OCI-M1 (cell line): ENCODE measurements at regions not wholly inside any gene's neighbourhood (a gene's known extent, or its start where the extent isn't known, plus 50 kb on each side); places are given as distances from the start of the nearest gene placed in this dataset.

ENCODE experiments used
- DNase-seq: peaks from one replicate; lab custom pipeline; 2025; lab: John Stamatoyannopoulos, UW

GRCh38 chr1:216997831-216998230 is 274.6 kb upstream of the ESRRG start:
- DNase-seq, result no peak

DNA sequence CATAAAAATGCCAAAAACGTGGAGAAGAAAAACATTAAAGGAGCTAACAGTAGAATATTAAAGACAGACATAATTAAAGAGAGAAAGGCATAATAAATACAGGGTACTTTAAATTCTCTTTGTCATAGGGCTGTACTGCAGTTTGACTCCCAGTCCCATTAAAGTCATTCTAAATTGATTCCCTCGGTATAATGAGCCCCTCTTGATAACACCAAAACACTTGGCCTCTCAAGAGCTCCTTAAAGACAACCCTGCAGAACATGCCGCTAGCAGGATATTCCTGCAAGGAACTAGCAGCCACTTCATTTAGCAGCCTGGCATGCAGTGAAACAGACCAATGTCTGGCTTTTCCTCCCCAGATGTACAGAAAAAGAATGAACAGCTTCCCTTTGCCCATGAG is 273.8 kb upstream of the ESRRG start:
- DNase-seq, result no peak

- DNase-seq, result no peak
Measured at GRCh38 chr1:216984536-216984935, 261.3 kb upstream of the ESRRG start.

GRCh38 chr1:216983823-216984222 is 260.6 kb upstream of the ESRRG start:
- DNase-seq, result no peak

DNA sequence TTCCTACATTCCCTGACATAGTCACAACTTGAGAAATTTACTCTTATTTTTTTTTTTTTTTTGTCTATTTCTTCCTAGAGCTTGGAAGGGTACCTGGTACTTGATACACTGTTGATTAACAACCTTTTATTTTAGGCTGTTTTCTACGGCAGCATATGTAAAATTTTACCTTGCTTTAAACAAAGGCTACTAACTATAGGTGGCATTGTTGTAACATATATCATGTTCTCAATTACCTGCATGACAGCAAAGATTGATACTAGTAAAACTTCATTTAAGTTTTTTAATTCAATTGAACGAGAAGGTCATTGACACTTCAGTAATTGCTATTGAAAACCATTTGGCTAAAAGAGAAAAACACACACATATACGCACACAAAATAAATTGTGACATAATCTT is 238.3 kb upstream of the ESRRG start:
- DNase-seq, result no peak

DNA sequence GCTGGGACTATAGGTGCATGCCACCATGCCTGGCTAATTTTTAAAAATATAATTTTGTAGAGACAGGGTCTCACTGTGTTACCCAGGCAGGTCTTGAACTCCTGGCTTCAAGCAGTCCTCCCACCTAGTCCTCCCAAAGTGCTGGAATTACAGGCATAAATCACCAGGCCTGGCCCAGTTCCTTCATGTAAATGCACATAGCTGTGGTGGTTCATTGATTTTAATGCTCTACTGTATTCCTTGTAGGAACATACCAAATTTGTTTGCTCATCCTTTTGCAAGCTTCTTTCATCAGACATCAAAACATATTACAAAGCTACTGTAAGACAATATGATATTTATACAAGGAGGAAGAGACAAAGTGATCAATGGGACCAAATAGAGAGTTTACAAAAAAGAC is 237.5 kb upstream of the ESRRG start:
- DNase-seq, result no peak

- DNase-seq, result no peak
Measured at GRCh38 chr1:216958569-216958968, 235.3 kb upstream of the ESRRG start.

- DNase-seq, result no peak
Measured at GRCh38 chr1:216953495-216953894, 230.3 kb upstream of the ESRRG start.

- no peak for DNase-seq
Measured at GRCh38 chr1:216952864-216953263, 229.6 kb upstream of the ESRRG start.

- no peak for DNase-seq
Measured at GRCh38 chr1:216945538-216946080, 222.4 kb upstream of the ESRRG start.

- DNase-seq, result no peak
Measured at GRCh38 chr1:216944864-216945510, 221.8 kb upstream of the ESRRG start.

DNA sequence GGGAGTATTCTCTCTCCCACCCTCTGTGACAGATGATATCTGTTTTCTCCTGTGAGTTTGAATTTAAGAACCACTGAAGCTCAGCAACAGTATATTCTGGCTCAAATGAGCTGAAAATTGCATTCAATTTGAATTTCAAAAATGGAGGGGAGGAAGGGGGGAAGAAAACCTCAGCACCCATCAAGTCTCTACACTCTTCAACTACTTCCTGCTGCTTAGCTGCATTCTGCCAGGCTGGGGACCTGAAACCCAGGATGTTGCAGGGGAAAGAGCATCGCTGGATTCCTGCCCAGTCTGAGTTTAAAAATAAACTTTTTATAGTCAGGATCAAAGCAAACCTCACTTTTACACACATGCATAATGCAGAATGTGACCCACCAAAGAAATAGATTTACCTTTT is 214.3 kb upstream of the ESRRG start:
- DNase-seq, result no peak

DNA sequence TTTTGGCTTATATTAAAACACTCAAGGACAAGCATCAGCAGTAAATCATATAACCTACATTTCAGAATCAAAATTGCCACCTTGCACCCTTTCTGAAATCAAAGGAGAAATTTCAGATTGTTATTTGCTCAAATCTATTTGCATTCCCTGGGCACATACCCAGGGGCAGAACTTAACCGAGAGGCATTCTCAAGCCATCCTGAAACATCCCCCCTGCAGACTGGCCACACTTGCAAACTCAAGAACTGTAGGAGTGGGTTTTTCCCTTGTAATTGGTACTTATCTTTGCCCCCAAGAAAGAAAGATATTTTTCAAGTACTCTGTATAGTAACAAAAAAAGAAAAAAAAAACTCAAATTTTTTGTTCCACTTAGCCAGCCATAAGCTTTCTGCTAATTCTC is 213.6 kb upstream of the ESRRG start:
- no peak for DNase-seq

- DNase-seq, result no peak
Measured at GRCh38 chr1:216935901-216936300, 212.7 kb upstream of the ESRRG start.

- no peak for DNase-seq
Measured at GRCh38 chr1:216932424-216932823, 209.2 kb upstream of the ESRRG start.

- no peak for DNase-seq
Measured at GRCh38 chr1:216929870-216930582, 206.8 kb upstream of the ESRRG start.

DNA sequence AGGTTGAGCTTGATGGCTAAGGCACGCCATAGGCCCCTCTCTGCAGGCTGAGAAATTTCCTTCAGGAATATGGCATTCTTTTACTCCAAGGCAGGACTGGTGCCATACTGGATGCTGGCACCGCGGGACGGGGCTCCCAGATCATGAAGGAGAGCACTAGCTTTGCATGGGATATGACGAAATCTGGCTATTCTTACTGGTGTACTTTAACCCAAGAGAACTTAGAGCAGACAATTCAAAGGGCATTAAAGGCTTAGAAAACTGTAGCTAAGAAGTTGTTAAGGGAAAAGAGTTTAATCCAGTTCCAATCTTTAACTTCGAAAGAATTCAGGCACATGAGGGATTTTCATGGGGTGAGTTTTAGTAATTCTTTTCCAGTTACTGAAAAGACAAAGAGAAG is 204.4 kb upstream of the ESRRG start:
- DNase-seq, result no peak

DNA sequence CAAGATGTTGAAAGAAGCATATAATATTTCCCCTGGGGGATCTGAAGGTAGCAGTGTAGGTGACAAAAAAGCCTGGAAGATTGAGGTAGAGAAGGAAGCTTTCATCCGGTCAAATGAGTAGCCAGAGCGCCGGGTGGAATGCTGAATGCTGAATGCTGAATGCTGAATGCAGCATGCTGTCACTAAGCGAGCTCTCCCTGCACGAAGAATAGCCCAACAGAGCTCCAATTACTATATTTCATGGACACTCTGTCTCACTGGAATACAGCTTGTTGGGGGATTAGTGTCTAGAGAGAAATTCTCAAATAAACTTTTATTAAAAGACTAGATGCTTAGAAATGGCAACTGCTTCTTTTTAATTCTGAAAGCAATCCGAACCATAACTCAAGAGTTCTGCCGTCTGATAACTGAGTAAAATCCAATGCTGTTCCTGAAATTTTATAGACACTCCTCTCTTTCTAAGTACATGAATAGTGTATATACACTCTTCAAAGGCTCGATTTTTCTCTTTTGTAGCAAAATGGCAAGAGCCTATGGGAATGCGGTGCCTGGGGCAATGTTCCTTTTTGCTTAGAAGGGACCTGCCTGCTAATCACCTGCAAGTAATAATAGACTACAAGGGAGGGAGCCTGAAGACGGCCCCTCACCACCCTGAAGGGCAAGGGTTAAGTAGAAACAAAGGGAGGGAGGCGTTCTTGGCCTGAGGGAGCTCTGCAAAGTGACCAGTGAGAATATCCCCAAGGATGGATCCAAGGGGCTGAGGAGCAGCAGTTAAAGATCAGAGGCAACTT is 203.7 kb upstream of the ESRRG start:
- DNase-seq, result no peak

- no peak for DNase-seq
Measured at GRCh38 chr1:216925962-216926625, 202.9 kb upstream of the ESRRG start.

- no peak for DNase-seq
Measured at GRCh38 chr1:216924732-216925131, 201.5 kb upstream of the ESRRG start.

DNA sequence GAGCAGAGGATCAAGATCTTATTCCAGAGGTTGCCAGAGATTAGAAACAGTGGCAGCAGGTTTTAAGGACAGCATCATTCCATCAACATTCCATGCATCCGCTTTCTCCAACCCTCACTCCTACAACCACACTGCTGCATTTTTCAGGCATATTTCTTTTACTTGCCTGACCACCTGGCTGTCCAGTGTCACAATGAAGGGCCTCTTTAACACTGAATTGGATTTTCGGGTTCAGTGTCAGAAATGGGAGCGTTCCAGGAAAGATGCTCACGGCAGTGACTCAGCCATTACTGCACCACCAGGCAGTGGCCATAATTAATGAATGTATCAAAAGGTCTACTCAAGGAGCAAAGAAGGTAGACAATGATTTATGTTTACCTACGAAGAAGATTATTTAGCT is 200.4 kb upstream of the ESRRG start:
- DNase-seq, result no peak

GRCh38 chr1:216922406-216922805 is 199.2 kb upstream of the ESRRG start:
- no peak for DNase-seq
